Left ventricle myocardium inferior (tissue), 1 donor: ENCODE measurements at regions not wholly inside any gene's neighbourhood (a gene's known extent, or its start where the extent isn't known, plus 50 kb on each side); places are given as distances from the start of the nearest gene placed in this dataset.

Source experiments
- DNase-seq: peaks from one replicate; pipeline ENCODE4 v3.0.0-alpha.2; 2020
- H3K27ac ChIP-seq: fragments of 200-600 bp; replicated peaks from 2 replicates; pipeline ENCODE4 v1.8.0; 2021
- H3K27me3 ChIP-seq: fragments of 200-600 bp; 2 replicates; pipeline ENCODE4 v1.8.0; 2021; ENCODE audit warnings: low read depth
- H3K36me3 ChIP-seq: fragments of 200-600 bp; 2 replicates; pipeline ENCODE4 v1.8.0; 2021
- H3K4me1 ChIP-seq: fragments of 200-600 bp; 2 replicates; pipeline ENCODE4 v1.8.0; 2021
- H3K4me3 ChIP-seq: fragments of 200-600 bp; 2 replicates; pipeline ENCODE4 v1.8.0; 2021; ENCODE audit warnings: mild to moderate bottlenecking, moderate library complexity
- H3K9me3 ChIP-seq: fragments of 200-600 bp; replicated peaks from 2 replicates; pipeline ENCODE4 v1.8.0; 2021
- intact Hi-C: fragments of 100-400 bp; cut with micrococcal nuclease; formaldehyde crosslinking; loops from one replicate; pipeline ENCODE4 v1.11.0; 2022
- TF ChIP-seq, protein P1 (sequence below): fragments of 200-600 bp; IDR thresholded peaks from 2 replicates; pipeline ENCODE4 v1.8.0; 2021; ENCODE audit warnings: antibody characterized with exemption, mild to moderate bottlenecking, borderline replicate concordance
- donor health status: DM: no; HTN: yes; CAD: no; lungs with severe emphysema.

DNA sequence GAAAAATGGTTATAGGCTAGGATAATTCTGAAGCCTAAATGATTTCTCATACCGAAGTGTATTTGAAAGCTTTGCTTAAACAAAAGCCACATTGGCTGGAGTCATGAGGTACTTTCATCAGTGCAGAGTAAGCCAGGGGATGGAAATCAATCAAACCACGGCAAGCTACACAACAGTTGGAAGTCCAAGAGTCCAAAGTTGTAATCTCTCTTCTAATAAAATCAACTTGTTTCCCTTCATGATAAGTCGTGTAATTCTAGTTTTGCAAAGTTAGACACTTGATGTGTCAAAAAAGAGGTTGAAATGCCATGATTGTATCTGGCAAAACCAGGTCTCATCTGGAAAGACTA is 250.5 kb upstream of the VEPH1 start:
- Histone ChIP-seq H3K27me3 (no peaks in the 10 kb centered on the region), H3K4me1 (no peaks in the 10 kb centered on the region), H3K36me3 (no peaks in the 10 kb centered on the region), H3K27ac (no peak overlapping the region), H3K9me3 (no peaks in the 10 kb centered on the region), H3K4me3 (no peak overlapping the region)
- no peak for DNase-seq
- TF ChIP-seq, protein P1, sequence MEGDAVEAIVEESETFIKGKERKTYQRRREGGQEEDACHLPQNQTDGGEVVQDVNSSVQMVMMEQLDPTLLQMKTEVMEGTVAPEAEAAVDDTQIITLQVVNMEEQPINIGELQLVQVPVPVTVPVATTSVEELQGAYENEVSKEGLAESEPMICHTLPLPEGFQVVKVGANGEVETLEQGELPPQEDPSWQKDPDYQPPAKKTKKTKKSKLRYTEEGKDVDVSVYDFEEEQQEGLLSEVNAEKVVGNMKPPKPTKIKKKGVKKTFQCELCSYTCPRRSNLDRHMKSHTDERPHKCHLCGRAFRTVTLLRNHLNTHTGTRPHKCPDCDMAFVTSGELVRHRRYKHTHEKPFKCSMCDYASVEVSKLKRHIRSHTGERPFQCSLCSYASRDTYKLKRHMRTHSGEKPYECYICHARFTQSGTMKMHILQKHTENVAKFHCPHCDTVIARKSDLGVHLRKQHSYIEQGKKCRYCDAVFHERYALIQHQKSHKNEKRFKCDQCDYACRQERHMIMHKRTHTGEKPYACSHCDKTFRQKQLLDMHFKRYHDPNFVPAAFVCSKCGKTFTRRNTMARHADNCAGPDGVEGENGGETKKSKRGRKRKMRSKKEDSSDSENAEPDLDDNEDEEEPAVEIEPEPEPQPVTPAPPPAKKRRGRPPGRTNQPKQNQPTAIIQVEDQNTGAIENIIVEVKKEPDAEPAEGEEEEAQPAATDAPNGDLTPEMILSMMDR: no peak
- intact Hi-C loops: no loop called here

DNA sequence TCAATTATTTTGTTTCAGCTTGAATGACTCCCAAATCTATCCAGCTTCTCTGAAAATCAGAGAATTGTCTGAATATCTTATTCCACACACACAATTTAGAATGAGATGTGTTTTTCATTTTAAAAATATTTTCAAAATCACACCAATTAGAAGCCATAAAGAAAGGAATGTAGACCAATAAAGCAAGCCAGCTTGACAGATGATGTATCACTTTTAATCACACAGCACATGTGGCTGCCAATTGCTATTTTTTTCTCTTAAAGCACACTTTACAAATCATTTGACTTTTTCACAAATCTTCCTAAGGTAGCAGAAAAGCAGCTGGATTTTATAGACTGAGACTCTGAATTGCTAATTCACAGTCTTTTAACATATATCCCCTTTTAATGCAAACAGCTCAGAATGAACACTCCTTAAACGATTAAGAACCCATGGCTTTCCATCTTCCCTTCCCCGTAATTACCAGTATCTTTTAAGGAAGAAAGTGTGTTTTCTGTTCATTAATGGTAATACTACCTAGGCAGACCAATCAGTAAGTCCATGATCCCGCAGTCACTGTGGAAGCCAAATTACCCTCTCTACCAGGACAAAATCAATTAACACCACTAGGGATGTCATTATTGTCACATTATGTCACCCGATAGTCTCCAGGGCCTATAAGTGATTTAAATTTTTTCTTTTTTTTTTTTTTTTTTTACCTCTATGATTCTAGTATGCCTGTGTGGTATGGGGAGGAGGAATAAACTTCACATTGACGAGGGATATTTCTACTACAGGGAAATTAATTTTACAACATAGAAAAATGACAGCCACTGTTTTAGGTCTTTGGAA is 250.0 kb upstream of the VEPH1 start:
- Histone ChIP-seq H3K36me3 (no peaks in the 10 kb centered on the region), H3K4me3 (no peak overlapping the region), H3K27me3 (no peaks in the 10 kb centered on the region), H3K27ac (no peak overlapping the region), H3K4me1 (no peaks in the 10 kb centered on the region), H3K9me3 (no peaks in the 10 kb centered on the region)
- intact Hi-C loops: no loop called here
- TF ChIP-seq, protein P1: no peak
- DNase-seq: no peak

DNA sequence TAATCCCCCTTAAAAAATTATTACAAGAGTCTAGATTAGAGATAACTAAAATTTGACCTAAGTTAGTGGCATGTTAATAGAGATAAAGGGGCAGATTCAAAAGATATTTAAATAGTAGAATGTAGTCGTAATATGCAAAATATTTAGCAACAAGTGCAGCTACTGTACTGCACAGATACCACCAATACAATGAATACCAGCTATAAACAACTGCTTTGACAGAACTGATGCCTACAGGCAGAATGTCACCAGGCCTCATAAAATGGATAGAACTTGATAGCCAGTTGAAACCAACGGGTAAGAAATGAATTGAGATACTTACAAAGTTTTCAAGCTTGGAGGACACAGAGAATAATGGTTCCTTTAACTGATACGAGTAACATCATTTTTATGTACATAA is 249.3 kb upstream of the VEPH1 start:
- Histone ChIP-seq H3K27ac (no peak overlapping the region), H3K27me3 (no peaks in the 10 kb centered on the region), H3K4me3 (no peak overlapping the region), H3K9me3 (no peaks in the 10 kb centered on the region), H3K4me1 (no peaks in the 10 kb centered on the region), H3K36me3 (no peaks in the 10 kb centered on the region)
- intact Hi-C loops: no loop called here
- no peak for DNase-seq
- TF ChIP-seq, protein P1: no peak

DNA sequence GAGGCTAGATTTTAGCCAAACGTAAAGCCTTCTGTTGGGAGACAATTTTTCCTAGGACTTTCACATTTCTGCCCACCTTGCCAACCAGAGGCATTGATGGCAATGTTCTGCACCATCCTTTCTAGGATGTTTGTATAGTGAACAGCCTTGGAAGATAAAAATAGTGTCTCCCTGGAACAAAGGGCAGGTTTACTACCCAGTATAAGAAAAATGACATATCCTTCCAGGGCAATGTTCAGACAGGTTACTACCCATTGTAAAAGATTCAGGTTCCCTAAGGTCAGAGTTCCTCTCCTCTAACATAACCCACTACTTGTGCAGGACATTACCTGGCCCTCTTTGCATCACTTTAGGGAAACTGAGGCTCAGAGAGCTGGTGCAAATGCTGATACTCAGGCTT is 248.2 kb upstream of the VEPH1 start:
- Histone ChIP-seq H3K4me1 (no peaks in the 10 kb centered on the region), H3K36me3 (no peaks in the 10 kb centered on the region), H3K4me3 (no peak overlapping the region), H3K27me3 (no peaks in the 10 kb centered on the region), H3K9me3 (no peaks in the 10 kb centered on the region), H3K27ac (no peak overlapping the region)
- intact Hi-C loops: no loop called here
- DNase-seq: no peak
- TF ChIP-seq, protein P1: no peak

DNA sequence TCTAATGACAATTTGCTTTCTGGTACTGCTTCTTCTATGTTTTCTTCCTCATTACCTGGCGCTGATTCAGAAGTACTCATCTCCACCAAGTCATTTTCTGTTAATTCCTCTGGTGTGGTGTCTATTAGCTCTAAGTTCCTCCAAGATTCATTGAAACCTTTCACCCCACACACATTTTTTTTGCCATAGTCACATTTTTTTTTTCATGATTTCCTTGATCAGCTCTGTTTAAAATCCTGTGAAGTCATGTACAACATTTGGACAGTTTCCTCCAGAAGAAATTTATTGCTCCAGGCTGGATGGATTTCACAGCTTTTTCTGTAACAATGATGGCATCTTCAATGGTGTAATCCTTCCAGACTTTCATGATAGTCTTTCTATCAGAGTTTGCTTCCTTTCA is 243.2 kb upstream of the VEPH1 start:
- intact Hi-C loops: no loop called here
- no peak overlapping the region for H3K27ac ChIP-seq
- no peak for DNase-seq
- H3K9me3 ChIP-seq: peaks cover 35% of the 10 kb centered on the region
- H3K4me1 ChIP-seq: no peaks in the 10 kb centered on the region
- H3K36me3 ChIP-seq: no peaks in the 10 kb centered on the region
- TF ChIP-seq, protein P1: no peak
- no peaks in the 10 kb centered on the region for H3K27me3 ChIP-seq
- H3K4me3 ChIP-seq: no peak overlapping the region
